Activated CD8-positive, alpha-beta memory T cell treated with anti-CD3 and anti-CD28 coated beads, Interleukin-2, amount 50 U/mL, for 4 hours (primary cell): ENCODE measurements at regions not wholly inside any gene's neighbourhood (a gene's known extent, or its start where the extent isn't known, plus 50 kb on each side); places are given as distances from the start of the nearest gene placed in this dataset.

Source experiments
- DNase-seq: peaks from one replicate; pipeline ENCODE4 v3.0.0-alpha.2; 2020

GRCh38 chr15:96538491-96538890, 208.0 kb downstream of the NR2F2 start:
- no peak for DNase-seq

- no peak for DNase-seq
These were observed 209.8 kb downstream of the NR2F2 start for GRCh38 chr15:96540283-96540682.

GRCh38 chr15:96542130-96542770, 211.8 kb downstream of the NR2F2 start:
- no peak for DNase-seq

- no peak for DNase-seq
These were observed 213.8 kb downstream of the NR2F2 start for GRCh38 chr15:96544162-96544756.

- no peak for DNase-seq
These were observed 218.6 kb downstream of the NR2F2 start for GRCh38 chr15:96549136-96549535.

DNA sequence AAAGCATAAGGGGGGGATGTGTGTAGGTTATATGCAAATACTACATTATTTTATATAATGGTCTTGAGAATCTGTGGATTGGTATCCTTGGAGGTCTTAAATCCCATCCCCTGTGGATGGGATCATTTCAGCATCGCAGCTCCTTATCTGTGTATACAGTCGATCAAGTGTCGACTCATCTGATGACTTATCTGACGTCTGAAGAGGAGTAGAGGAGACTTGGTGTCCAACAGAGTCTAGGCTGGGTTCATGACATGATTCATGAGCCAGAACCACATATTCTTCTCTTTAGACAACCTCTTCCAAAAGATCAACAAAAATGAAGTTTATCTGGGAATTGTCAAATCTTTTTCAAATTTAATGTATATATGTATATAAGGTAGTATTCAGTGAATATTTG, 220.7 kb downstream of the NR2F2 start:
- DNase-seq = no peak

DNA sequence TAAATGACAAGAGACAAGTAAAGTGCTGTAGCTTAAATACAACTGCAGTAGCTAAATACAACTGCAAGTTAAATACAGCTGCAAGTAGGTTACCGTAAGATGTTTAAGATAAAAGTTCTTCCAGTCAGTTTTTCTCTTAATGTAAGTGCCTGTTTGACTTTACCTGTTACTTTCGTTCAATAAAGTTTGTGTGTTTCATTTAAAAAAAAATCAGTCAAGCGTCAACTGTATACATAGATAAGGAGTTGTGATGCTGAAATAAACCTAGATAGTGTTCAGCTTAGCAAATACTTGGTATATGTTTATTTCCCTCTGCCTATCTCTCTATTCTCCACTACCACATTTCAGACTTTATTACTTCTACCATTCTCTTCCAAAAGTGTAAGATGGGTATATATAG, 221.2 kb downstream of the NR2F2 start:
- no peak for DNase-seq

DNA sequence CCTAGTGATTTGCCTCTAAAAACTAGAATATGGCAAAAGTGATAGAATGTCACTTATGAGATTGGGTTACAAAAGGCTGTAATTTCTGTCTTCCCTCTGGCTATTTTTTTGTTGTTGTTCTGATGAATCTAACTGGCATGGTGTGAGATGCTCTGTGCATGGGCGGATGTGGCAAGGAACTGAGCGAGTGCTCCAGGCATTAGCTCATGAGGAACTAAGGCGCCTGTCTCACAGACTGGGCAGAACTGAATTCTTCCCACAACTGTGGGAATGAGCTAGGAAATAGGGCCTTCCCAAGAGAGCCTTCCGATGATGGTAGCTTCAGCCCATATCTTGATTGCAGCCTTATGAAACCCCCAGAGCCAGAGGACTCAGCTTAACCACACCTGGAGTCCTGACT, 222.5 kb downstream of the NR2F2 start:
- DNase-seq = no peak

DNA sequence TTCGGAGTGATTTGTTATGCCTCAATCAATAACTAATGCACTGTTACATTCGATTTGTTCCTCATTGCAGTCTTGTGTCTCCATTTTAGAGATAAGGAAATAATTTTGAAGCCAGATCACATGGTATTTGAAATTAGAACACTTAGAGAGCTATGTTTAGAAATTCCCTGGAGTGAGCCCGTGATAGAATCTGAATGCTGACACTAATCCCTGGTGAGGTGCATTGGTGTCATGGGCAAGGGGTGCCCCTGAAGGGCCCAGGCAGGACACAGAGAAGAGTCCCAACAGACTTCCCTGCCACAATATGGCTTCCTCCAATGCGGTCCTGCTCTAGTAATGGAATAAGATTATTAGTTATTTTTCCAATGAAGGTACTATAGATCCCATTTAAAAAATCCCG, 223.0 kb downstream of the NR2F2 start:
- DNase-seq = no peak

GRCh38 chr15:96553931-96554330, 223.4 kb downstream of the NR2F2 start:
- DNase-seq = no peak

DNA sequence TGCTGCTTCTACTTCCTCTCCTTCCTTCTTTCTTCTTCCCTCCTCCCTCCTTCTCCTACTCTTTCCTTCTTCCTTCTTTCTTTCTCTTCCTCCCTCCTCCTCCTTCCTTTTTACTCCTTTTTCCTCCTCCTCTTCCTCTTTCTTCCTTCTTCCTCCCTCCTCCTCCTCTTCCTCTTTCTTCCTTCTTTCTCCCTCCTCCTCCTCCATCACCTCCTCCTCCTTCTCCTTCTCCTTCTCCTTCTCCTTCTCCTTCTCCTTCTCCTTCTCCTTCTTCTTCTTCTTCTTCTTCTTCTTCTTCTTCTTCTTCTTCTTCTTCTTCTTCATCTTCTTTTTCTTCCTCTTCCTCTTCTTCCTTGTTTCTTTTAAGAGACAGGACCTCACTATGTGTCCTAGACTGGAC, 224.0 kb downstream of the NR2F2 start:
- no peak for DNase-seq

GRCh38 chr15:96559087-96559486, 228.6 kb downstream of the NR2F2 start:
- no peak for DNase-seq

DNA sequence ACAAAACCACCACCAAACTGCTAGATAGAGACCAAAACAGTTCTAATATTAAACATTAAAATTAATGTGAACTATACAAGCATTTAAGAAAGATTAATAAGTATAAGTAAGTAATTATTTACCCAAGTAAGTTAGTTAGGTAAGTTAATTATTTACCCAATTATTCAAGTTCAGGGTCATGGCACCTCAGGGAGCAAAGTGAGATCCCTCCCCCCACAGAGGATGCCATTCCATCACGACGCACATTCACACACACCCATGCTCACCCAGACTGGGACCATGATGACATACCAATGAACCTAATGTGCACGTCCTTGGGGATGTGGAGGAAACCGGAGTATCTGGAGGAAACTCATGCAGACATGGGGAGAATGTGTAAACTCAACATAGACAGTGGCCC, 229.1 kb downstream of the NR2F2 start:
- DNase-seq = no peak

- DNase-seq = no peak
These were observed 229.9 kb downstream of the NR2F2 start for GRCh38 chr15:96560246-96560895.

DNA sequence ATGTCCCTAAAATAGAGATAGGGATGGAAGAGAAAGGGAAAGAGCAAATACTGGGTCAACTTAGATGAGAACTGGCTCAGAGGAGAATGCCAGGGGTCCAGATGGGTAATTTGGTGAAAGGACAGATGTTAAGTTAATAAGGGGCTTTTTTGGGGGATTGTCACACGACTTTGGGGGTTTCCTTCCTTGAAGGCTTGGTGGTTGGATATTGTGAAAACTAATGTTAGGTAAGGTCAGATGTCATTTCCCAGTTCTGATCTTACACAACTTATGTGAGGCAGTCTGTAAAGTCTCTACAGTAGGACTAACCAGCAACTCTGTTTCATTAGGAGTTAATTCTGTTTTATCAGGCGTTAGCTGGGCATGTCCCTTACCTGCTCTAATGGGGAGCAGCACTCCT, 231.1 kb downstream of the NR2F2 start:
- DNase-seq = no peak

DNA sequence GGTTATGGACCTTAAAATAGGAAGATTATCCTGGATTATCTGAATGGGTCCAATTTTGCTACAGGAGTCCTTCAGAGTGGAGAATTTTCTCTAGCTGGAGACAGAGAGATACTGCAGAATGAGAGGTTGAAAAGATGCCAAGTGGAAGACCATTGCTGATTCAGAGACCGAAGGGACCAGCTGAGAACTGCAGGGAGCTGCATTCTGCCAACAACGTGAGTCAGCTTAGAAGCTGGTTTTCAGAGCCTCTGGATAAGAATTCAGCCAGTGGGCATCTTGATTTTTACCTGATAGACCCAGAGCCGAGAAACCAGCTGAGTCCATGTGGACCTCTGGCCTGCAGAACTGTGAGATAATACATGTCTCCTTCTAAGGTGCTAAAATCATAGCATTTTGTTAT, 234.0 kb downstream of the NR2F2 start:
- no peak for DNase-seq

DNA sequence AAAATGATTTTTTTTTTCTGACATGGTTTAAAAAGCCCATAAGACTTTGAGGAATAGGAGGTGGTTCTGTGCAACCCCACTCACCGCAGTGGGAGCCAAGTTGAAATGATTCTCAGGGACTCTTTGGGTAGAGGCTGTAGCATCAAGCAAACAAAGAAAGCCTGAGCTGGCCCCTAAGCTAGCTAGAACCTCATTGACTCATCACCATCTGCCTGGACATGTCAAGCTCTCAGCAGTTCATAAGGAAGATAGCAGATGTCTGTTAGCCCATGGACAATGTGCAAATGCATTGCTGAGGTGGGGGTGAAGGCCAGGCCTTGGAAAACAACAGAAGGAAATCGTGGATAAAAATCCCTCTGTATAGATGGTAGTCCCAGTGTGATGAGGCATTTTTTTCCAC, 234.8 kb downstream of the NR2F2 start:
- DNase-seq = no peak

DNA sequence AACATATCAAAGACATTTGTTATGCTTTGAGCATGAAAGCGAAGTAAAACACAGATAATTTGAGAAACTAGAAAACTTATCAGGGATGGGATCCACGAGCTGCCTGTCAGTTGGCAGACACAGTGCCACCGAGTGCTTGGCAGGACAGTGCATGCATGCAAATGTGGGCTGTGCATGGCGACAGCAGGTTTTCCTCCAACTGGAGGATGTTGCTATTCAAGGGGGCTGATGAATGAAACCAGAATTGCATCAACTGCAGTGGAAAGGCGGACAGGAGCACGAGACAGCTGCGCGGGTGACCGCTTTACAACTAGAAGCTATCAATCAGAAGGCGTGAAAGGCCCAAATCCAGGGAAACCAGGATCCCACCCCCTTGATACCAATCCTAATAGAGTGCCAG, 244.3 kb downstream of the NR2F2 start:
- DNase-seq = no peak

DNA sequence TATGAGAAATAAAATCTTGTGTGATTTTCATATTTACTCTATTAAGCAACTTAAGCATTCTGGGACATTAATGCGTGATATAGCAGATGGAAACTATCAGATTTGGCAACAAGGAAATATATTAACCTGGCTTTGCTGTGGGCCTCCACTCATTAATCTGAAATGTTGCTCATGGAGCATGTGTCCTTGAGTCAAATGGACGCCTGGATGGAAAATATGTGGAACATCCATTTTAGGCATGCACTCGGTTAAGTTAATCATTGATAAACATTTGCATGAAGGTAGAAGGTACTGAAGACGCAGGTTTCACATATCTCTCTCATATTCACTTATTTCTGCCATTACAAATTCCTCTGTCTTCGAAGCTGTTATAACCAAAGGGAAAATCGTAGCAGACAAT, 246.1 kb downstream of the NR2F2 start:
- DNase-seq = no peak

DNA sequence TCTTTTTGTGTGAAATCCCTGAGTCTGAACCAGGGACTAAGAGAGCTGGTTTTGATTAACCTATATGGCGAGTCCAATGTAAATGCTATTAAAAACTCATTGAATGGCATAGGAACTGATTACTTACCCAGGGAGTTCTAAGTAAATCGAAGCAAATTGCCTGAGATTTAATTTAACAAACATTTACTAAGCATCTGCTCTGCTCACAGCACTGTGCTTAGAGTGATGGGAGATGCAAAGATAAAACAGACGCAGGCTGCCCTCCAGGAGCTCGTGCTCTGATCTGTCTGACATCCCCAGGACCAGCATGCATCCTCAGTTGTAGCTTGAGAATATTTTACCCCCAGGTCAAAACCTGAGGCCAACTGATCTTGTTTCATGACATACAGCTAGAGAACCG, 247.9 kb downstream of the NR2F2 start:
- no peak for DNase-seq

- no peak for DNase-seq
These were observed 250.9 kb downstream of the NR2F2 start for GRCh38 chr15:96581371-96581770.

DNA sequence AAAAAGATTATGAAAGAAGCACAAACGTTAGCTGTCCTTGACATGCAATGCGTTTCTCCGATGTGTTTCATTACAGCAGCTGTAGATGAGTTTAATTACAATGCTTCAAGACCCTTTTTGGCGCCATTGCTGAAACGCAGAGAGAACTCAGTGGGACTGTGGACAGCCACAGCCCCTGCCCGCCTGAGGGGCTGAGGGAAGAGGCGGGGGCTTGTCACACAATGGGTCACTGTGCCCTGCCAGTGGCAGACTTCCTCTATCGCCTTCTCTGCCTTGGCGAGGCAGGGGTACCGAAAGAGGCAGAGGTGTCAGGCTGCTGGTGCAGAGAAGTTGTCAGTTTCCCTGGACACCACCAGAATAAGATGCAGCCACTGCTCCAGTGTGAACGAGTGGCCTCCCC, 252.0 kb downstream of the NR2F2 start:
- DNase-seq = no peak

DNA sequence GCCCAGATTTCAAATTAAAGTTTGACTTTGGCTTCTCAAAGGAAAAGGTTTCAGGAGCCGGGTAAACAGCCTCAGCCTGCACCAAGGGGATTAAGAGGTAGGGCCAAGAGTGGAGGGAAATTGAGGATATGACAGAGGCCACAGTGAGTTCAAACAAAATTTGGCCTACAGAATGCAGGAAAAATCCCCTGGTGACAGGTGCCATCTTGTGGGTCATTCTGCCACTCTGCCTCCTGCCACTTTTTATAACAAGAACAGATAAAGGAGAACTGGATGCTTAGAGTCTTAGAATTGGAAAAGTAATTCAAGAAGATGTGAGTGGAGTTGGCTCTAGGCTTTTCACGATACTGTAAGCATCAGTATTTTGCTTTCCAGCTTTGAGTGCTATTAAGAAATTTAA, 253.2 kb downstream of the NR2F2 start:
- no peak for DNase-seq

- no peak for DNase-seq
These were observed 255.2 kb downstream of the NR2F2 start for GRCh38 chr15:96585484-96586386.
